ENCODE measurements at regions not wholly inside any gene's neighbourhood (a gene's known extent, or its start where the extent isn't known, plus 50 kb on each side); places are given as distances from the start of the nearest gene placed in this dataset.

DNA sequence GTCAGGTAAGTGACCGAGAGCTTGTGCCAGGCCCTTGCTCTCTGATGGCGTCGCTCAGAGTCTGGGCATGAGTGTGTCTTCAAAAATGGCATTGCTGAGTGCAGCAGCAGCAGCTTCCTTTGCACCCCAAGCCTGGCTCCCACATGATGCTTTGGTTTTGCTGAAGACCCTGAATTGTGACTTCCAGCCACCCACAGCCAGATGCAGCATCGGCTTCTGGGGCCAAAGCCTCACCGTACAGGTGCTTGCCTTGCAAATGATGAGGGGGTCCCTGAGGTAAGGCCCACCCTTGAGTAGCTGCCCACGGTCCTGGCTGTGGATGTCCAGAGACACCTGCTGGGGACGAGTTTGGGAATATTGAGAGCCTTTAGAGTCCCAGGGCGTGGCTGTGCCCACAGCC is 57.9 kb downstream of the JAKMIP3 start (continued):
- TF ChIP-seq ZBTB33 (IDR thresholded peaks at IDR 0.05; ENCODE audit: borderline replicate concordance, low read depth): no peak
- no peak for TF ChIP-seq CTCF (IDR thresholded peaks at IDR 0.05)

- Histone ChIP-seq H3K4me3 (ENCODE audit: low read depth in 2 of 2, low read length in 1 of 2) (no peak overlapping the region), H3K27ac (ENCODE audit: low read depth in 2 of 2, low read length in 1 of 2) (no peak overlapping the region), H3K4me2 (no peak overlapping the region), H3K9me3 (no peaks in the 10 kb centered on the region), H3K9me2 (no peaks in the 10 kb centered on the region), H3K4me1 (ENCODE audit: control insufficient read depth in 1 of 2, insufficient read depth in 2 of 2, low read depth in 1 of 2, low read length in 1 of 2) (no peaks in the 10 kb centered on the region; a peak in 1 of 4 replicates), H4K20me1 (ENCODE audit: insufficient read depth) (no peaks in the 10 kb centered on the region), H2AFZ (ENCODE audit: low read depth) (no peak overlapping the region), H3K27me3 (ENCODE audit: insufficient read depth) (no peaks in the 10 kb centered on the region), H3F3A (replicated peaks; ENCODE audit: insufficient read depth) (no peaks in the 10 kb centered on the region), H3K36me3 (replicated peaks in 1 of 2; ENCODE audit: control insufficient read depth in 1 of 2, insufficient read depth in 2 of 2, low read length in 1 of 2) (no peaks in the 10 kb centered on the region), H3K79me2 (ENCODE audit: insufficient read depth) (no peaks in the 10 kb centered on the region), H3K9ac (no peak overlapping the region)
- CTCF ChIA-PET: no interaction called here
- no peak for DNase-seq
- POLR2A ChIA-PET: interaction anchor here (0.7 kb wide), 1 partner anchor 28 kb away, joined by 4 read pairs; no protein-coding TSS in a partner anchor
- WGBS (ENCODE audit: low lambda C conversion rate): 83% methylated on average over 43 of the region's 50 CpGs
- TF ChIP-seq TCF12 (IDR thresholded peaks at IDR 0.05) (no peak), ZBTB33 (IDR thresholded peaks at IDR 0.05; ENCODE audit: borderline replicate concordance, low read depth) (no peak), SMC3 (IDR thresholded peaks at IDR 0.05; ENCODE audit: low read depth, low read length) (no peak), FOXJ3 (CRISPR knock-in tag; IDR thresholded peaks at IDR 0.05) (no peak), YY1 (IDR thresholded peaks at IDR 0.05; ENCODE audit: low read depth) (no peak), PBX3 (IDR thresholded peaks at IDR 0.05) (no peak), JUND (IDR thresholded peaks at IDR 0.05) (no peak), CTCF (IDR thresholded peaks at IDR 0.05) (no peak), RFX5 (IDR thresholded peaks at IDR 0.05; ENCODE audit: low read length) (no peak), NFIC (IDR thresholded peaks at IDR 0.05; ENCODE audit: borderline replicate concordance) (no peak), RAD21 (IDR thresholded peaks at IDR 0.05; ENCODE audit: low read length) (no peak)
- TF ChIP-seq, protein P1, sequence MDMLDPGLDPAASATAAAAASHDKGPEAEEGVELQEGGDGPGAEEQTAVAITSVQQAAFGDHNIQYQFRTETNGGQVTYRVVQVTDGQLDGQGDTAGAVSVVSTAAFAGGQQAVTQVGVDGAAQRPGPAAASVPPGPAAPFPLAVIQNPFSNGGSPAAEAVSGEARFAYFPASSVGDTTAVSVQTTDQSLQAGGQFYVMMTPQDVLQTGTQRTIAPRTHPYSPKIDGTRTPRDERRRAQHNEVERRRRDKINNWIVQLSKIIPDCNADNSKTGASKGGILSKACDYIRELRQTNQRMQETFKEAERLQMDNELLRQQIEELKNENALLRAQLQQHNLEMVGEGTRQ (IDR thresholded peaks at IDR 0.05; ENCODE audit: borderline replicate concordance, low read depth, low read length): no peak
Observed at GRCh38 chr10:132124201-132124920, 58.6 kb downstream of the JAKMIP3 start.

All from SK-N-SH (cell line).